ENCODE measurements at regions not wholly inside any gene's neighbourhood (a gene's known extent, or its start where the extent isn't known, plus 50 kb on each side); places are given as distances from the start of the nearest gene placed in this dataset.

DNA sequence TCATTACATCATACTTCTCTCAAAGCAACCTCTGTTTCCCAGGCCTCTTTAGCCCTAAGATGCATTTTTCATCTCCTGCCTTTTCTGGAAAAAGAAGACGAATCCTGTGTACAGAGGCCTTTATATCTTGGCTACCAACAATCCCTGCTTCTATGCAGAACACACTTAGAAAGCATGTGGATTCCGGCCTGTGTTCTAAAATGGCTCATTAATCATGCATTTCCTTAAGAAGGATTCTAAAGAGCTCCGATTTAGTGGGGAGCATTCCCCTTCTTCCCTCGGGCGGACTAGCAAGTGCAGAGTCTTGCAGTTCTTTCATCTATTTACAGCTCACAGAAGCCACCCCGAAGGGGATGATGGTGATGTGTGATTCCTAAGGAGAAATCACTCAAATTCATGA lies 1212.9 kb downstream of the TYW1 start:
- H3K27ac ChIP-seq (ENCODE audit: low read length): no peak overlapping the region
- no peaks in the 10 kb centered on the region for H3K36me3 ChIP-seq (replicated peaks; ENCODE audit: low read depth, low read length)
- no peaks in the 10 kb centered on the region for H3K27me3 ChIP-seq (ENCODE audit: low read depth, low read length)
- H4K20me1 ChIP-seq (ENCODE audit: insufficient read depth, low read length): no peaks in the 10 kb centered on the region
- H3K9me3 ChIP-seq (ENCODE audit: insufficient read depth, low read length): no peaks in the 10 kb centered on the region
- TF ChIP-seq, protein P1, sequence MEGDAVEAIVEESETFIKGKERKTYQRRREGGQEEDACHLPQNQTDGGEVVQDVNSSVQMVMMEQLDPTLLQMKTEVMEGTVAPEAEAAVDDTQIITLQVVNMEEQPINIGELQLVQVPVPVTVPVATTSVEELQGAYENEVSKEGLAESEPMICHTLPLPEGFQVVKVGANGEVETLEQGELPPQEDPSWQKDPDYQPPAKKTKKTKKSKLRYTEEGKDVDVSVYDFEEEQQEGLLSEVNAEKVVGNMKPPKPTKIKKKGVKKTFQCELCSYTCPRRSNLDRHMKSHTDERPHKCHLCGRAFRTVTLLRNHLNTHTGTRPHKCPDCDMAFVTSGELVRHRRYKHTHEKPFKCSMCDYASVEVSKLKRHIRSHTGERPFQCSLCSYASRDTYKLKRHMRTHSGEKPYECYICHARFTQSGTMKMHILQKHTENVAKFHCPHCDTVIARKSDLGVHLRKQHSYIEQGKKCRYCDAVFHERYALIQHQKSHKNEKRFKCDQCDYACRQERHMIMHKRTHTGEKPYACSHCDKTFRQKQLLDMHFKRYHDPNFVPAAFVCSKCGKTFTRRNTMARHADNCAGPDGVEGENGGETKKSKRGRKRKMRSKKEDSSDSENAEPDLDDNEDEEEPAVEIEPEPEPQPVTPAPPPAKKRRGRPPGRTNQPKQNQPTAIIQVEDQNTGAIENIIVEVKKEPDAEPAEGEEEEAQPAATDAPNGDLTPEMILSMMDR (IDR thresholded peaks at IDR 0.05; ENCODE audit: low read depth, low read length): no peak
- TF ChIP-seq EZH2phosphoT487 (IDR thresholded peaks at IDR 0.05; ENCODE audit: low read depth): no peak
- H3K4me3 ChIP-seq (ENCODE audit: low read length): no peak overlapping the region
- no peaks in the 10 kb centered on the region for H3K4me1 ChIP-seq (ENCODE audit: low read length)
- H3K4me2 ChIP-seq (ENCODE audit: low read length): no peak overlapping the region
- no peak overlapping the region for H2AFZ ChIP-seq (ENCODE audit: low read depth, low read length)
- no peak overlapping the region for H3K9ac ChIP-seq (ENCODE audit: low read length)
- no peaks in the 10 kb centered on the region for H3K79me2 ChIP-seq (ENCODE audit: low read length)

DNA sequence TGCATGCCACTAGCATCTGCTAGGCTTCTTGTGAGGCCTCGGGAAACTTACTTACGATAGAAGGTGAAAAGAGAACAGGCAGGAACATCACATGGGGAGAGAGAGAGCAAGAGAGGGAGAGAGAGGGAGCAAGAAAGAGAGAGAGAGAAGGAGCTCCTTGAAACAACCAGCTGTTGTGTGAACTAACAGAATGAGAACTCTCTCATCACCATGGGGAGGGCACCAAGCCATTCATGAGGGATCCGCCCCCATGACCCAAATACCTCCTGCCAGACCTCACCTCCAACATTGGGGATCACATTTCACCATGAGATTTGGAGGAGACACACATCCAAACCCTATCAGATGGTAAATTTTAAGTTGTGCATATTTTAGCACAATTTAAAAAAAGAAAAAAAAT lies 1217.2 kb downstream of the TYW1 start:
- H3K79me2 ChIP-seq (ENCODE audit: low read length): no peaks in the 10 kb centered on the region
- TF ChIP-seq, protein P1 (IDR thresholded peaks at IDR 0.05; ENCODE audit: low read depth, low read length): no peak
- TF ChIP-seq EZH2phosphoT487 (IDR thresholded peaks at IDR 0.05; ENCODE audit: low read depth): no peak
- no peak overlapping the region for H3K4me2 ChIP-seq (ENCODE audit: low read length)
- H3K4me3 ChIP-seq (ENCODE audit: low read length): no peak overlapping the region
- H3K27ac ChIP-seq (ENCODE audit: low read length): no peak overlapping the region
- H3K9ac ChIP-seq (ENCODE audit: low read length): no peak overlapping the region
- H3K27me3 ChIP-seq (ENCODE audit: low read depth, low read length): no peaks in the 10 kb centered on the region
- no peak overlapping the region for H2AFZ ChIP-seq (ENCODE audit: low read depth, low read length)
- H3K36me3 ChIP-seq (replicated peaks; ENCODE audit: low read depth, low read length): no peaks in the 10 kb centered on the region
- H3K4me1 ChIP-seq (ENCODE audit: low read length): no peaks in the 10 kb centered on the region
- no peaks in the 10 kb centered on the region for H4K20me1 ChIP-seq (ENCODE audit: insufficient read depth, low read length)
- no peaks in the 10 kb centered on the region for H3K9me3 ChIP-seq (ENCODE audit: insufficient read depth, low read length)

DNA sequence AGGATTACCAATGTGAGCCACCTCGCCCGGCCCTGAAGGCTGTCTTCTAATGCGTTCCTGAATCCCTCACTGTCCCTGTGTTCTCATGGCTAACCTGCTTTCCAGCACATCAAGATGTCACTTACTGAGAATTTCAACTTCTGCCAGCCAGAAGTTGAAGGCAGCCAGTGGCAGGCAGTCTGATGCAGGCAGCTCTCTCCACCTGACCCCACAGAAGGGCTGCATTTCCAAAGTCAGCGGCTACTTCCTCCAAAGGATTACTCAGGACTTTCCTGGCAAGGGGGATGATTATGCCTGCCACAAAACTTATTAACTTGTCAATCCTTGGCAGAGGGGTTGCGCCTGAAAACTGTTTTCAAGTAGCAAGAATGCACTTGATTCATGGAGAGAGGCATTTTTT lies 1219.4 kb downstream of the TYW1 start:
- no peaks in the 10 kb centered on the region for H3K4me1 ChIP-seq (ENCODE audit: low read length)
- H3K9ac ChIP-seq (ENCODE audit: low read length): no peak overlapping the region
- no peaks in the 10 kb centered on the region for H3K79me2 ChIP-seq (ENCODE audit: low read length)
- no peaks in the 10 kb centered on the region for H3K27me3 ChIP-seq (ENCODE audit: low read depth, low read length)
- no peak overlapping the region for H3K4me2 ChIP-seq (ENCODE audit: low read length)
- no peaks in the 10 kb centered on the region for H4K20me1 ChIP-seq (ENCODE audit: insufficient read depth, low read length)
- H2AFZ ChIP-seq (ENCODE audit: low read depth, low read length): no peak overlapping the region
- TF ChIP-seq EZH2phosphoT487 (IDR thresholded peaks at IDR 0.05; ENCODE audit: low read depth): no peak
- TF ChIP-seq, protein P1 (IDR thresholded peaks at IDR 0.05; ENCODE audit: low read depth, low read length): no peak
- H3K36me3 ChIP-seq (replicated peaks; ENCODE audit: low read depth, low read length): no peaks in the 10 kb centered on the region
- no peak overlapping the region for H3K4me3 ChIP-seq (ENCODE audit: low read length)
- H3K9me3 ChIP-seq (ENCODE audit: insufficient read depth, low read length): no peaks in the 10 kb centered on the region
- H3K27ac ChIP-seq (ENCODE audit: low read length): no peak overlapping the region

DNA sequence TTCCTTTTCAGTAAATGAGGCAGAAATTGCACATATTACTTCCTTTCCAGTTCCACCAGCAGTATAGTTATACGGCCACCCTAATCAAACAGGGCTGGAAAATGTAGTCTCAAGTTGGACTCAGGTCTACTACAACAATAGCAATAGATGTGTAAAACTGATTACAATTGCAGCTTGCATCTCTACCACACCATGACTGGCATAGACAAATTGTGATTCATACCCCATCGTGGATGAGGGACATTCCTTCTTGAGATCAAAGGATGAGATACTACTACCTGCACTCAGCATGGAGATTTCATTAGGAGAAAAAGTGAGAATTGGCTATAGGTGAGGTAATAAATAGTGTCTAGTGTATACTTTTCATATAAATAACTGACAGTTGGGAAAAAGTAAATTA lies 1220.8 kb downstream of the TYW1 start:
- Histone ChIP-seq H3K4me3 (ENCODE audit: low read length) (no peak overlapping the region), H3K79me2 (ENCODE audit: low read length) (no peaks in the 10 kb centered on the region), H3K9ac (ENCODE audit: low read length) (no peak overlapping the region), H3K27me3 (ENCODE audit: low read depth, low read length) (no peaks in the 10 kb centered on the region), H3K4me1 (ENCODE audit: low read length) (no peaks in the 10 kb centered on the region), H3K9me3 (ENCODE audit: insufficient read depth, low read length) (no peaks in the 10 kb centered on the region), H3K4me2 (ENCODE audit: low read length) (no peak overlapping the region), H3K36me3 (replicated peaks; ENCODE audit: low read depth, low read length) (no peaks in the 10 kb centered on the region), H3K27ac (ENCODE audit: low read length) (no peak overlapping the region), H2AFZ (ENCODE audit: low read depth, low read length) (no peak overlapping the region), H4K20me1 (ENCODE audit: insufficient read depth, low read length) (no peaks in the 10 kb centered on the region)
- TF ChIP-seq EZH2phosphoT487 (IDR thresholded peaks at IDR 0.05; ENCODE audit: low read depth): no peak
- TF ChIP-seq, protein P1 (IDR thresholded peaks at IDR 0.05; ENCODE audit: low read depth, low read length): no peak

Measured in OCI-LY3 (cell line).